ENCODE measurements at regions not wholly inside any gene's neighbourhood (a gene's known extent, or its start where the extent isn't known, plus 50 kb on each side); places are given as distances from the start of the nearest gene placed in this dataset.

GRCh38 chr12:14273913-14274311, 91.6 kb upstream of the ATF7IP start:
- DNase-seq (no peak), ATAC-seq (peak; percentile 23 to 55)
- no peak for TF ChIP-seq CTCF (IDR thresholded peaks at IDR 0.05)
- intact Hi-C loops (cut with DNase I): no loop called here
- H3K9me3 ChIP-seq: no peaks in the 10 kb centered on the region
- peak overlapping the region; percentile 68 for H3K27ac ChIP-seq
- H3K4me3 ChIP-seq: no peak overlapping the region
- H3K27me3 ChIP-seq (ENCODE audit: low read depth): no peaks in the 10 kb centered on the region
- no peaks in the 10 kb centered on the region for H3K36me3 ChIP-seq
- H3K4me1 ChIP-seq: peaks cover 17% of the 10 kb centered on the region

- intact Hi-C loops (cut with DNase I): no loop called here
- H3K4me3 ChIP-seq: no peak overlapping the region
- ATAC-seq: no peak
- TF ChIP-seq CTCF (IDR thresholded peaks at IDR 0.05): no peak
- H3K27me3 ChIP-seq (ENCODE audit: low read depth): no peaks in the 10 kb centered on the region
- peaks cover 17% of the 10 kb centered on the region for H3K4me1 ChIP-seq
- no peak overlapping the region for H3K27ac ChIP-seq
- no peaks in the 10 kb centered on the region for H3K36me3 ChIP-seq
- no peak for DNase-seq
- no peaks in the 10 kb centered on the region for H3K9me3 ChIP-seq
These were observed 90.4 kb upstream of the ATF7IP start for GRCh38 chr12:14275111-14275510.

- Histone ChIP-seq H3K36me3 (no peaks in the 10 kb centered on the region), H3K27me3 (ENCODE audit: low read depth) (no peaks in the 10 kb centered on the region), H3K27ac (no peak overlapping the region), H3K4me1 (peaks cover 17% of the 10 kb centered on the region), H3K9me3 (no peaks in the 10 kb centered on the region), H3K4me3 (no peak overlapping the region)
- intact Hi-C loops (cut with DNase I): no loop called here
- DNase-seq (no peak), ATAC-seq (peak; percentile 42 to 49)
- no peak for TF ChIP-seq CTCF (IDR thresholded peaks at IDR 0.05)
These were observed 89.6 kb upstream of the ATF7IP start for GRCh38 chr12:14275886-14276285.

GRCh38 chr12:14278294-14278953, 87.1 kb upstream of the ATF7IP start:
- Histone ChIP-seq H3K4me3 (no peak overlapping the region), H3K27ac (no peak overlapping the region), H3K4me1 (peaks cover 8% of the 10 kb centered on the region), H3K27me3 (ENCODE audit: low read depth) (no peaks in the 10 kb centered on the region), H3K36me3 (no peaks in the 10 kb centered on the region), H3K9me3 (no peaks in the 10 kb centered on the region)
- intact Hi-C loops (cut with DNase I): no loop called here
- TF ChIP-seq CTCF (IDR thresholded peaks at IDR 0.05): no peak
- ATAC-seq (no peak), DNase-seq (no peak)

GRCh38 chr12:14279845-14280244, 85.6 kb upstream of the ATF7IP start:
- Histone ChIP-seq H3K4me3 (no peak overlapping the region), H3K36me3 (no peaks in the 10 kb centered on the region), H3K27me3 (ENCODE audit: low read depth) (no peaks in the 10 kb centered on the region), H3K9me3 (no peaks in the 10 kb centered on the region), H3K4me1 (no peaks in the 10 kb centered on the region), H3K27ac (no peak overlapping the region)
- ATAC-seq (no peak), DNase-seq (no peak)
- no peak for TF ChIP-seq CTCF (IDR thresholded peaks at IDR 0.05)
- intact Hi-C loops (cut with DNase I): no loop called here
